NCI-H1694 (cell line): ENCODE measurements at regions not wholly inside any gene's neighbourhood (a gene's known extent, or its start where the extent isn't known, plus 50 kb on each side); places are given as distances from the start of the nearest gene placed in this dataset.
"Not testable (repeated sequence)": the region's sequence is repeated elsewhere in the genome, so short reads cannot be mapped to it uniquely, and the experiment has no call there.

Experiments
- DNase-seq: peaks from one replicate; lab custom pipeline; 2025; lab: John Stamatoyannopoulos, UW

GRCh38 chr2:150135223-150135883 is 352.1 kb downstream of the RND3 start:
- no peak for DNase-seq

DNA sequence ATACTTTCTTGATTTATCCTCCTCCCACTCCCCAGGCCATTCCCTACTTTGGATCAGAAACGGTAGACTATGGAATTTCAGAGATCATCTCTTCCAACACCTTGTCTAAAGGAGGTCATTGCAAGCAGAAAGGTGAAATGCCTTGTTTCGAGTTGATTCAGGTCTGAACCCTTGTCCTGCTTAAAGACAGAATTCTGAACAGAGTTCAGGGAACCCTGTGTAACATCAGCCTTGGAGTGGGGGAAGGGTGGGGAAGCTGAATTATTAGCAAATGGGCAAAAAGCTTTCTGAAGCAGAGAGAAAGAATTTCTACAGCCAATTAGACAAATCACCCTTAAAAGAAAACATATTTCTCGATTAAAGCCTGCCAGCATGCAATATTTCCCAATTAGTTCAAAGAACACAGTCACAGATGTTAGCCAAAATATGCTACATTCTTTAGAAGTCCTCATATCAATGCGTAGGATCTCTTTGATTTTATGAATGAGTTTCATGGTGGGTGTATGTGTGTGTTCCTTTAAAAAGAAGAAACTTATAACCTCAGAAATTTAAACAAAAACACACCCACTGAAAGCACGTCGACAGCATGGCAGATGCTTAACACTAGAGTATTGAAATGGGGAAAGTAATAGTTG is 353.1 kb downstream of the RND3 start:
- DNase-seq, result no peak

- DNase-seq, result no peak
Observed at GRCh38 chr2:150133623-150134022, 353.8 kb downstream of the RND3 start.

DNA sequence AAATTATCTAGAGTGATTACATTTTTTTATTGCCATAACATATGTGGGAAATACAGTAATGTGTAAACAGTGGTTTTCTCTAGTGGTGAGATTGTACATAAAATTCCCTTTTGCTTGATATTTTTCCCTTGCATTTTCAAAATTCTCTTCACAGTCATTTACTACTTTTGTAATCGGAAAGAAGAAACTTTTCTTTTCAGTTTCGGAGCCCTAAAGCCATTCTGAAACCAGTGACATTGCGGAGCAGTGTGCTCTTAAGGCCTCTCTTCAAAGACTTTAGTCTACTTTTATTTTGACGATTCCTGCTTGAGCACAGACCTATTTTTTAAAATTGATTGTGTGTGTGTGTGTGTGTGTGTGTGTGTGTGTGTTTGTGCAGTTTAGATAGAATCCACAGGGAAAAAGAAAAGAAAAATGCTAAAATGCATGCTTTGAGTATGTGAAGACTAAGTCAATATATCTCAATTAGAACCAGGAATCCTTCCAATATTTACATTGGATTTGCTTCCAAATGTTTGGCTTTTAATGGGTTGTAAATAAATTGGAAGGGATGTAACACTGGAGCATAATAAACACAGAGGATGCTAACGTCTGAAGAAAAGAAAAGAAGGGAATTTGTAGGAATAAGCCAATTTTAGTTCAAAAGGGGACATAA is 357.4 kb downstream of the RND3 start:
- peak; percentile 7 for DNase-seq

- no peak for DNase-seq
Observed at GRCh38 chr2:150127995-150128394, 359.5 kb downstream of the RND3 start.

GRCh38 chr2:150127346-150127990 is 360.0 kb downstream of the RND3 start:
- DNase-seq, result no peak

- DNase-seq, result no peak
Observed at GRCh38 chr2:150126839-150127238, 360.6 kb downstream of the RND3 start.

DNA sequence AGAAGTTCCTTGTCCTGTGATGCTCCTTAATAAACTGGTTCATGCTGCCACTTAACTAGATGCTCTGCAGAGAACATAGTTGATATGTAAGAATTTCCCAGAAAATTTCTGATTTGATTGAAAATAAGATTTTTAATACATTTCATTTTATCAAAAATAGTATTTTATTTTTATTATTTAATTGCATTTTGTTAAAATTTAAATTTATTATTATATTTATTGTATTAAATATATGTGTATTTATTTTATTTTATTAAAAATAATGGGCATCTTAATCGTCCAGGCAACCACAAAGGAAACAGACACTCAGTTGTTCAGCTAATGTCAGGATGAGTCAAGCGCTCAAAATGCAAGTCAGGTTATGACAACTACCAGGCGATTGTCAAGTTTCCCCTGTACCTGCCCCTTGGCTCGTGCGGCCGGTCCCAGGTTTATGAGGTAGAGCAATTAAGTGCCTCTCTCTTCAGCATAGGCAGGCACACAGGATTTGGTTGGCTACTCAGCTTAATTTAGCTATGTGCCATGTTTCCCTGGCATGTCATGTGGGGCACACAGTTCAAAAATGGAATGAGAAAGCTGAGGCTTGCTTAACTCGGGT is 361.2 kb downstream of the RND3 start:
- DNase-seq, result no peak

GRCh38 chr2:150125708-150126107 is 361.8 kb downstream of the RND3 start:
- no peak for DNase-seq

DNA sequence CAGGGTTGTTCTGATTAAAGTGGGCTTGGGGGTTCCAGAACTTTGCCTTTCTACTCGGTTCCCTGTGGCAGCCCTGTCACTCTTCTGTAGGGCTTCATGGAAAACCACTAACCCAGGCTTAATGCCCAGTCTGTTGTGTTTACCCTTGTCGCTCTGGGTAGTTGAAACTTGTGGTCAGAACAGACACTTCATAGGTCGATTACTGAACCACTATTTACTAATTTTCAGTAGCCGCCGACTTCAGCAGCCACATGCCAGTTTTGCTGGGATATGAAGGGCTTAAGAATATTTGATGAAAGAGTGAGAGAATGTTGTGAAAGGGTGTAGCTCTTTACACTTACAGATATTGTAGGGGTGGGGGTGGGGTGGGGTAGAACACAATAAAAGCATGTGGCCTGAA is 362.3 kb downstream of the RND3 start:
- DNase-seq, result no peak

DNA sequence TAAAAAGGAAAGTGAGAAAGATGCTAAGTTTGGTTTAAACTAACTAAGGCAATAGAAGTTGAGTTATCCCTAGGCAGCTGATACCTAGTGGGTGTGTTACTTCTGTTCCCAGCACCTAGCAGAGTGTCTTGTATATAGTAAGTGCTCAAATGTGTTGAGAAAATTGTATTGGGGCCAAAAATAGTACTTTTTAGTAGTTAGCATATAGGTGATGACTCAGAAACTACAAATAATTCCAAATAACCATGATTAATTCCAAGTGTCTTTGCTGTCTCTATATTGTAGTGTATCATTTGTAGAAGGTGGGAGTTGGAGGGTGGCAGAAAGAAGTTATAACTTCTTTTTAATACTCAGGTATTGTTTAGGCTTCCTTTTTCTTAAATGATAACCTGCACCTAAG is 362.7 kb downstream of the RND3 start:
- no peak for DNase-seq

DNA sequence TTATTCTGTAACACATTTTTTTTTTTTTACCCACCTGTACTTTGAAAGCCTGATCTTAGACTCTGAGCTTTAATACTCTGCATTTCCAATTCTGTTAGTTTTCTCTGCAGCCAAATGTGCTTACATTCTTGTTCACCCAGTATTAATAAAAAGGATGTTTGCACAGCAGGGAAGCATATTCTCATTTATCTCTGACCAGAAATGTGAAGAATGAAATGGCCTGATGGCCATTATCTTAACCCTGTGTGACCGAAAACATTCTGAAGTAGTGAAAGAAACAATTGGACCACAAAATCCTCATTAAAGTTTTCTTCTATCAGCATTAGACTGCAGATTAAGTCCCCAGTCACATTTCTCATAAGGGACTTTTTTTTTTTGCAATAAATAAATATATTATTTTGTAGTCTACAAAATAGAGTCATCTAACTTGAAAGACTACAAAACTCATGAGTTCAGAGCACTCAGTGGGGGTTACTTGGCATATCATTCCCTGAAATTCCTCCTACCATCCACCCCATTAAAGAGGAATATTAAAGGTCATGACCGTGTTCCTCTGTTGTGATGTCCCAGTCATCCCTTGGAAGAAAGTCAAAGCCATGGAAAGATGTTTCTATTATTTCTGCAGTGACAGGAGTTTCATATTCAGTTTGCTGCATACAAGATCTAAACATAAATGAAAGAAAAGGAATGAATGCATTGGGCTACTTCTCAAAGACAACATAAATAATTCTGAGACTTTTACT is 364.4 kb downstream of the RND3 start:
- DNase-seq, result no peak

GRCh38 chr2:150122156-150122555 is 365.3 kb downstream of the RND3 start:
- DNase-seq, result no peak

DNA sequence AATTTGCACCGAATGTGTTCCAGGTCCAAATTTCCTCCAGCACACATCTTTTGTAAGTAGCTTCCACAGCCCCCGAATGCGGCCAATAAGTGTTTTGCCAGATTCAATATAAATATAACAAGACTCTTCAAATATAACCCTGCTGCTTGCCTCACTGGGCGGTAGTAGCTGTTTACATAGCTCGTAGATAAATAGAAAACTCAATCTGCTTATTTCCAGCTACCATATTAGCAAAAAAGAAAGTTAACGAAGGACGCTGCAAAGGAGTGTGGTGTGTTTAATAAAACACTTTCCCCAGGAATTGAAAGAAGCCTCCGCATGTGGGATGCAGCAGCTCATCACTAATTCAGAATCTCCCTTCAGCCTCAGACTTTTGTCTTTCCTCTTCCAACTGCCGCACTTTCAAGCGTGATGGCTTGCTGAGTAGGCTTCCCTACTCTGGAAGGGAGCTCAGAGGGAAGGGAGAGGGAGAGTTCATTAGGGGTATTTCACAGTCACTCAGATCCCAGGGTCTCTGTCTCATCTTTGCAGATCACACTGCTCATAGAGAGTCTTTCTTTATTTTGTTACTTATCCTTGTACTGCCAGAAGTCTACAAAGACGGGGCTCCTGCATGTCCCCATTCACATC is 367.0 kb downstream of the RND3 start:
- no peak for DNase-seq

DNA sequence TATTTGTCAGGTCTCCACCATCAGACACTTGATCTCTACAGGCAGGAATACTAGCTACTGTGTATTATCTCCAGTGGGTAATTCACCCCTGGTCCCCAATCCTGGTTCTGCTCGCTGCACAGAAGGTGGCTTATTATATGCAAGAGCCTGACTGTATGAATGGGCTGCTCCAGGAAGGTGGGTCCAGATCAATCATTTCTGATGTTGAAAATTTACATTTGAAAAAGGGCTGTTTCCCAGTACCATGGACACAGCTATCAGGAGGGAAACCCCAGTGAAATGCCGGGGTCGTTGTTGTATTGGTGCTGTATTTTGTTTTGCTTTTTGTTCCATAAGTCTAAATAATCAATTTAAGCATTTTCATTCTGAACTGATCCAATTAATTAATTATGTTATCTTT is 367.6 kb downstream of the RND3 start:
- no peak for DNase-seq

DNA sequence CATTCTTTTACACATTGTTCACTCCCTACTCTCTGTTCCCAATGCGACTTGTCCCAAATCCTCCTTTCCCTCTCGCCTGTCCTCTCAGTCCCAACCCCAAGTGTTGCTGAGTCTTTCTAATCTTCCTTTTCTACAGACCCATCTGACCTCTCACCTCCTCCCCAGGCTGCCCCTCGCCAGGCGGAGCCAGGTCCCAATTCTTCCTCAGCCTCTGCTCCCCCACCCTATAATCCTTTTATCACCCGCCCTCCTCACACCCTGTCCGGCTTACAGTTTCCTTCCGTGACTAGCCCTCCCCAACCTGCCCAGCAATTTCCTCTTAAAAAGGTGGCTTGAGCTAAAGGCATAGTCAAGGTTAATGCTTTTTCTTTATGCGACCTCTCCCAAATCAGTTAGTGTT is 373.4 kb downstream of the RND3 start:
- DNase-seq, result not testable (repeated sequence)

DNA sequence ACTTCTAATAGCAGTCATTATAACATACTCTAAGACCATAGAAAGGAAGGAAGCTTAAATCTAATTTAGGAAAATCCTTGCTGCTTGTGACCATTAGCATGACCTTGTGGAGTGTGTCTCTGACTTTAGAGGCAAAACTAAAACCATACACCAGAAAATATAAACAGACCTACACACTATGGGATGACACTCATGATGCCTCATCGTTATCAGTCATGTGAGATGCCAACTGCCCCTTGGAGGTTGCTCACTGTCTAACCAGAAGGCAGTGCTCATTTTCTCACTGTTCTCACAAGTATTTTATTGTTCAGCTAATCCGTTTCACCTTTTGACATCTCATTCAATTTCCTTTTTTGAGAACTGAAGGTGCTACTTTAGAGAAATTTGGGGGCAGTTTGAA is 376.9 kb downstream of the RND3 start:
- DNase-seq, result no peak

GRCh38 chr2:150109912-150110311 is 377.6 kb downstream of the RND3 start:
- DNase-seq, result no peak

DNA sequence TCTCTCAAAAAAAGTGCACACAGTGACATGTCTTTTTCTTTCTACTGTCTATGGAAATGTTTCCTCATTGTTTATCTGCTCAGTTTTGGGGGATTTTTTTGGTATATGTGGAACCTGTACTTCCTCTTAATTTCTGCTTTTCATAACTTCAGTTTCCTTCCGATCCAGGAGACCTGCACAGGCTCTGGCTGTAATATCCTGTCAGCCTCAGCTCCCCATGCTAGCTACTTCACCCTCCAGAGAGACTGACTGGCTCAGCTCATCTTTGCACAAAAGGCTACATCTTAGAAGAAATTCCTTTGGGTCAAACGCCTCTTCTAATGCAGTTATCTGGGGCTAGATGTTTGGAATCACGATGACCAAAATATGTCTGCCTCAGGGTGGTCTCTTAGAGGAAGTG is 378.4 kb downstream of the RND3 start:
- DNase-seq, result no peak

DNA sequence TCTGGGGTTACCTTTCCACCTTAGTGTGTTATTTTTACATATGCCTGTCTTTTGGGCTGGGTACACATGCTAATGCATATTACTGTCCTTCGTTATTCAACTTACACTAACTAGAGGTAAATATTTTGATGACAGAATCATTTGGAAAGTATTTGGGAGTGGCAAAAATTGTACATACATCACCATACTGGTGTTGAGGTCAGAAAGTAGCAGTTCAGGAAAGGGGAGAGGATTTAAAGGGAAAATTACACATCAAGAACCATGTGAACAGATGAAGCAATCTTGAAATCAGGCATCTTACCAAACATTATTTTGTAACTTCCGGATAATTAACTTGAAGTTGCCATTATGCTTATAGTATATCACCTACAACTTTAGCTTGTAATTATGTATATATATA is 379.7 kb downstream of the RND3 start:
- no peak for DNase-seq

GRCh38 chr2:150107170-150107569 is 380.3 kb downstream of the RND3 start:
- DNase-seq, result no peak
